NCI-H2171 treated with DMSO at 0.1 percent for 48 hours (cell line): ENCODE measurements at regions not wholly inside any gene's neighbourhood (a gene's known extent, or its start where the extent isn't known, plus 50 kb on each side); places are given as distances from the start of the nearest gene placed in this dataset.
A peak's percentile ranks its signal among the peaks of the same experiment; 100 is the strongest.
"Not testable (repeated sequence)": the region's sequence is repeated elsewhere in the genome, so short reads cannot be mapped to it uniquely, and the experiment has no call there.

Experiments used
- DNase-seq: peaks from one replicate; lab custom pipeline; 2025; lab: John Stamatoyannopoulos, UW

DNA sequence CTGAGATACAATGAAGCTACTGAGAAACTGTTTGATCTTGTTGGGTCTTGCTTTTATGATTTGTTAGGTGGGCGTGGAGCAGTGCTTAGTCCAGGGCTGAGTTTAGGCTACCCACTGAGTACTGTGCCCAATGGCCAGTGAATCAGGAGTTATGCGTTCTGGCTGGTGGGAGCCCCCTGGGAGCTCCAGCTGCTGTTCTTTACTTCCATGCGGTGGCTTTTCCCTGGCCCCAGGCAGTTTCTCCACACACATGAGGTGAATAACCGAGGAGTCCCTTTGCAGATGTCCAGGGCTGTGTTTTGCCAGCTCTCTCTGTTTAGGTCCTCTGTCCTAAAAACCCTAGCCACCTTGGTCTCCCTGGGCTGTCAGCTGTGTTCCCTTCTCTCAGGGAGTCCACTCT lies 106.5 kb downstream of the KLF13 start:
- no peak for DNase-seq

DNA sequence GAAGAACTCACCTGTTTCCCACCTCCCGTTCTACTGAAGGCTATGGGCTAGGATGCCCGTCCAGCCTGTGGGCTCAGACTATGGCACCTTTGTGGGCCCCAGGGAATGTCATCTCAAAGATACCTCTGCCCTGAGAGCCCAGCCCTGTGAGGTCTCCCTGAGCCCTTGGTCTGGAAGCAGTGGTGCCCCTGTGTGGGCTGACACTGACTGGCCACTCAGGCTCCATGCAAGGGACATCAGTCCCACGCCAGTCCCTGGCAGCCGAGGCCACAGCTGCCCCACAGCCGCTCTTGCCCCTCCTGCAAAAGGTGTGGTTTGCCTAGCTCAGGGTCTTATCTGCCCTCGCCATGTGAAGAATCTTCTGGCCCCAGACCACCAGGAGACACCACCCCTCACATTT lies 106.9 kb downstream of the KLF13 start:
- no peak for DNase-seq

- no peak for DNase-seq
These were observed 107.6 kb downstream of the KLF13 start for GRCh38 chr15:31434275-31434587.

GRCh38 chr15:31434588-31435260 lies 108.1 kb downstream of the KLF13 start:
- DNase-seq, result no peak

DNA sequence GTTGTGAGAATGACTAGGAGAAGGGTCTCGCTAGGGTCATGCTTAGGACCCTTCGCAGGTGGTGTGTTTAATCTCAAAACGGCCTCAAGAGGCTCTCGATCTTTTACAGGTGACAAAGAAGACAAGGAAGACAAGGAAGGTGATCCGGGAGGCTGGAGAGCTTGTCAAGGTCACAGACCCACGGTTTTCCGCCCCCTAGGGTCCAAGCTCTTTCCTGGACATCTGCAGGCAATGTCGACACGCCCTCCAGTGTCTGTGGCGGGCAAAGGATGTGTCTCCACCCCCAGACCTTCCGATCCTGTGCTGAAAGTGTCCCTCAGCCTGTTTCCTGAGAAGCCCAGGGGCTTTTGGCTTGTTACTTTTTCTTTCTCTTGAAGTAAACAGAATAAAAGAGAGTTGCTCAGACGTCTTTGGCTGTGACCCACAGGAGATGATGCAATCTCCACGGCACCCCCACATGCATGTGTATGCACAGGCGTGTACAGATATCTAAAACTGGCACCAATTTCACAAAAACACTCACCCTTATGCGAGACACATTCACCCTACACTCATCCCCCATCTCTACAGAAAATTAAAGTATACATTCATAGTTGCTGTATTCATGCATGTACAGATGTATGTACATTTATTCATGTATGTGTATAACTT lies 108.8 kb downstream of the KLF13 start:
- no peak for DNase-seq

DNA sequence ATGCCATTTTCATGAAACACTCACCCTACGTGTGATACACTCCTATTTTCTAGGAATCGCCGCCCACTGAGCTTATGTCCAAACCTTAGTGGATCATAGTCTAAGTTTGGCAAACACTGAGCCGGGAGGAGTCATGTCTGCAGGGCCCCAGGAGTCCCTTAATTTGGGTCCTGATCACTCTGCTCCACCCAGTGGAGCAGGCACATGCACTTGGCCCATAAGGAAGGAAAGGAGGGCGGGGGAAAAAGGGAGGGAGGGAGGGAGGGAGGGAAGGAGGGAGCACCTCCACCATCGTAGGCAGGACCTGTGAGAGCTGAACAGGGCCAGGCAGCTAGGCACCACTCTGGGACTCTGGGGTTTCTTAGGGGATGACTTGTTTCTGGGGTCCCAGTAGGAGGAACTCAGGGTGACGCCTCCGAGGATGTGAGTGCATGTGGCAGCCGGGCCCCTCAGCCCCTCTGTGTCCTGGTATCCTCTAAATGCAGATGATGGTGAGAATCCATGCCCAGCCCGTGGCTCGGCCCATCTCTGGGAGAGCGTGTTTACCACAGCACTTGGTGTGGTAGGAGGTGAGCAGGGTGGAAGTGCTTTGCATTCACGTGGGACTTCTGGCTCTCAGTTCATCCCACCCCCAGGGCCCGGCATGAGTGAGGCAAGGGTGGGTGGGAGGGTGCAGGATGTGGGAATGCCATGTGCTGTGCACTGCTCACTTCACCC lies 109.4 kb downstream of the KLF13 start:
- DNase-seq, result no peak

GRCh38 chr15:31437686-31438085 lies 111.1 kb downstream of the KLF13 start:
- no peak for DNase-seq

GRCh38 chr15:31438601-31439265 lies 112.1 kb downstream of the KLF13 start:
- no peak for DNase-seq

GRCh38 chr15:31439328-31439727 lies 112.7 kb downstream of the KLF13 start:
- DNase-seq, result no peak

DNA sequence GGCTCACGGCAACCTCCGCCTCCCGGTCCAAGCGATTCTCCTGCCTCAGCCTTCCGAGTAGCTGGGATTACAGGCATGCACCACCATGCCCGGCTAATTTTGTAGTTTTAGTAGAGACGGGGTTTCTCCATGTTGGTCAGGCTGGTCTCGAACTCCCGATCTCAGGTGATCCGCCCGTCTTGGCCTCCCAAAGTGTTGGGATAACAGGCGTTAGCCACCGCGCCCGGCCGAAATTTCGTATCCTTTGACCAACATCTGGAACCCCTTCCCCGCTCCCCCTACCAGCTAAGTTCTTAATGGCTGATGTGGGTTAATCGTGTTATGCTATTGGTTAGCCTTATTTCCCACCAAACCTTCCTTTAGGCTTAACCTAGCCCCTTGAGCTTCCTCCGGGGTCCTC lies 113.6 kb downstream of the KLF13 start:
- not testable (repeated sequence) for DNase-seq

- no peak for DNase-seq
These were observed 114.2 kb downstream of the KLF13 start for GRCh38 chr15:31440754-31441311.

GRCh38 chr15:31442226-31442625 lies 115.6 kb downstream of the KLF13 start:
- DNase-seq, result no peak

DNA sequence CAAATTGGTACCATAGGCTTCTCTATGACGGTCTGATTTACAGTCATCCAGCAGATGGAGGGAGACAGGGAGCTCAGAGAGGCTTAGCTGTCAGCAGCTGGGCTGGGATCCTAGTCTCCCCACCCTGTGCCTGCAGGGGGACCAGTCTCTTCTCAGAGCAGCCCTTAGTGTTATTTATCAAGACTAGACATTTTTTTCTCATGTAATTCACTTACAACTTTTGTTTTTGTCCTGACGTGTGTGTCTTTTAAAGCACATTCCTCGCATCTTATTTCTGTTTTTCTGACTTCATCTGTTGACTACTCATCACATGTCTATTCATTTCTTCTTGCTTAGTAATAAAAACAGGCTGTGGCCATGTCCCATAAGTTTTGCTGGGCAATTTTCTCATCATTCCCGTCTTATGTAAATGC lies 116.1 kb downstream of the KLF13 start:
- DNase-seq, result peak; percentile 50

- DNase-seq, result peak; percentile 8
These were observed 118.2 kb downstream of the KLF13 start for GRCh38 chr15:31444844-31445243.

DNA sequence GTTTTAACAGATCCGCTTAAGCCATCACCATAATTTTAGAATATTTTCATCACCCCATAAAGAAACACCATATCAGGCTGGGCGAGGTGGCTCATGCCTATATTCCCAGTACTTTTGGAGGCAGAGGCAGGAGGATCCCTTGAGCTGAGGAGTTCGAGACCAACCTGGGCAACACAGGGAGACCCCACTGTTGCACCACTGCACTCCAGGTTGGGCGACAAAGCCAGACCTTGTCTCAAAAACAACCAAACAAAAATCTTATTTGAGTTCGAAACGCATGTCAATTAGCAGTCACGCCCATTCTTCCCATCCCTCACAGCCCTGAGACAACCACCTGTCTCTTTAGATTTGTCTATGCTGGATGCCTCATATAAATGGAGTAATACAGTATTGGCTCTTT lies 119.9 kb downstream of the KLF13 start:
- no peak for DNase-seq

DNA sequence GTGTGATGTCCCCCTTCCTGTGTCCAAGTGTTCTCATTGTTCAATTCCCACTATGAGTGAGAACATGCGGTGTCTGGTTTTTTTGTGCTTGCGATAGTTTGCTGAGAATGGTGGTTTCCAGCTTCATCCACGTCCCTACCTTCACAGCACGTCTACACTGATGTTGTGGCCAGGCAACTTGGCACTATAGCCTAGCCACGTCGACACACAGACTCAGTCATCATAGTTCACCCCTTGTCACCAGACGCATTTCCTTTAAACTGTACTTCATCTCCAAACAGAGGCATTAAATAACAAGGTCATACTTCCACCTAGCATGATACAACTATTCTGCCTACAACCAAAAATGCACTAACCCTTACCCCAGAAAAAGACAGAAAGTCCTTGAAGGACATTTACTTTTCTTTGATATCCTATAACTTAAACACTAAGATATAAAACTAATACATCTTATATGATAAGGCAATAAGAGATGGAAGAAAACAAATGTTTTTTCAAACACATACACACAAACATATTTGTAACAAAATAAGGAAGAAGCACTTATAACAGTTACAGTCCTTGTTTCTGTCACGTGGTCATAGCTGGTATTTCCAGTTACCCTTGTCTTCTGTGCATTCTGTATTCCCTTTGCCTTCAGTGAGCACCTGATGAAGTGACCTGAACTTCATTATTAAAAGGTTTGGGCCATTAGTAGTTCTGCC lies 121.4 kb downstream of the KLF13 start:
- DNase-seq, result no peak

- DNase-seq, result no peak
These were observed 122.0 kb downstream of the KLF13 start for GRCh38 chr15:31448635-31448979.

DNA sequence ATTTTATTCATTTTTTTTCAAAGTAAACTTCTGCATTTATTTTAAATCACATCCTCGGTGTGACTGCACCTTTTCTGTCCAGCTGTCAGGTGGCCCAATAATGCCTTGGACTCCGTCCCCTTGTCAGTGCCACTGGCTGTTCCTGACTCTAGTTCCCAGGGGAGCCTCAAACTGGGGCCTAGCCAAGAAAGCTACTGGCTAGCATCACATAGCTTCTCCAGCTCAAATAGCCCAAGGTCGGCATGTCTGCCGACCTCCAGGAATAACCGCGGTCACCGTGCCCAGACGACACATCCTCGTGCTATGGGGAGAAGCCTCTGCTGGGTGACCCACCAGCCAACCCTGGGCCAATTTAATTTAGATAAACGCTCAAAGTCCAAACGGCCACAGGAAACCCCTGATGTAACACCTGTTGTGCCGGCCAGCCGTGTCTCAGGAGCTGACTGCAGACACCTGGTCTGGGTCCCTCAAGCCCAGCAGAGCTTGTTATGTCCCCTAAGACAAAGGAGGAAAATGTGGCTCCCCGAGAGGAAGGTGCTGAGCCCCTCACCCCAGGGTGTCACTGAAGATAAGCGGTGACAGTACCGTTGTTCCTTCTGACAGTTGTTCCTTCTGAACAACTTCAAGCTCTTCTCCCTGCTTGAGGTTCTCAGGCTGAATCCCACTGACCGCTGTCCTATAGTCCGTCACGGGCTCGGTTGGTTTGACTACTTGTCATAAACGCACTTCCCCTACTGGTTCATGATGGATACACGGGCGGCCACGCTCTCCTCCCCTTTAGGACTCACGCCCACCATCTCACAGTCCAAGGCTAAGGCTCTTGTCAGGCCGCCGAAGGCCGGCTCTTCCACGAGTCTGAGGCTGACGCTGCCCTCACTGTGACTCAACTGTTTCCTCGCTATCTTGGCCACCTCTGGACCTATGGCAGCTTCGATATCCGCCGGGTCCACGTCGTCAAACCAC lies 126.2 kb downstream of the KLF13 start:
- DNase-seq, result no peak

- DNase-seq, result no peak
These were observed 127.1 kb downstream of the KLF13 start for GRCh38 chr15:31453558-31454318.

GRCh38 chr15:31455499-31455898 lies 128.9 kb downstream of the KLF13 start:
- DNase-seq, result no peak
